ENCODE measurements at regions not wholly inside any gene's neighbourhood (a gene's known extent, or its start where the extent isn't known, plus 50 kb on each side); places are given as distances from the start of the nearest gene placed in this dataset.

GRCh38 chr5:171579976-171580411 lies 160.5 kb downstream of the FGF18 start:
- no peaks in the 10 kb centered on the region for H3K27me3 ChIP-seq (replicated peaks in 1 of 4; ENCODE audit: control insufficient read depth in 3 of 4, extremely low read depth in 1 of 4, insufficient read depth in 3 of 4, low read length in 3 of 4)
- no peak overlapping the region for H3K27ac ChIP-seq (ENCODE audit: low read depth, low read length)
- no peak overlapping the region for H4K8ac ChIP-seq (ENCODE audit: extremely low read depth, insufficient read depth, low read length)
- H3K36me3 ChIP-seq (ENCODE audit: control insufficient read depth in 2 of 4, insufficient read depth in 4 of 4, low read length in 3 of 4): no peaks in the 10 kb centered on the region
- H3K23ac ChIP-seq (ENCODE audit: insufficient read length): no peak overlapping the region
- no peak overlapping the region for H3K4me3 ChIP-seq (ENCODE audit: extremely low read depth in 1 of 4, insufficient read depth in 2 of 4, low read depth in 3 of 4, low read length in 4 of 4)
- H2BK15ac ChIP-seq (ENCODE audit: low read length): no peak overlapping the region
- no peak overlapping the region for H3K14ac ChIP-seq (ENCODE audit: insufficient read length)
- no peak overlapping the region for H3K4me2 ChIP-seq (ENCODE audit: insufficient read depth in 1 of 2, low read depth in 2 of 2, low read length in 2 of 2)
- H4K91ac ChIP-seq (replicated peaks; ENCODE audit: insufficient read length, low read length): no peak overlapping the region
- no peak overlapping the region for H2BK12ac ChIP-seq (ENCODE audit: low read depth, low read length)
- no peaks in the 10 kb centered on the region for H4K20me1 ChIP-seq (replicated peaks in 1 of 2; ENCODE audit: control insufficient read depth in 1 of 2, insufficient read depth in 2 of 2, low read length in 2 of 2)
- DNase-seq (ENCODE audit: low read depth in 1 of 2, low spot score in 2 of 2) (no peak), FAIRE-seq (no peak)
- H3K4ac ChIP-seq (replicated peaks; ENCODE audit: insufficient read length, low read depth, low read length): no peak overlapping the region
- no peak overlapping the region for H4K5ac ChIP-seq (ENCODE audit: insufficient read length, low read depth, low read length)
- no peak overlapping the region for H2BK20ac ChIP-seq (ENCODE audit: low read length)
- no peak overlapping the region for H3K56ac ChIP-seq (replicated peaks; ENCODE audit: insufficient read length, low read depth, low read length)
- H3K79me1 ChIP-seq (ENCODE audit: low read depth, low read length): no peaks in the 10 kb centered on the region
- CTCF ChIA-PET (ENCODE audit: partially characterized antibody): interaction anchor here (1.2 kb wide), 1 partner anchor 96 kb away, joined by 3 read pairs; no protein-coding TSS in a partner anchor
- POLR2A ChIA-PET (ENCODE audit: partially characterized antibody): interaction anchor here (1.1 kb wide), 1 partner anchor 8 kb away, joined by 5 read pairs; no protein-coding TSS in a partner anchor
- H2AK5ac ChIP-seq (ENCODE audit: low read depth, low read length): no peak overlapping the region
- H3K18ac ChIP-seq (ENCODE audit: extremely low read depth, low read length): no peak overlapping the region
- no peaks in the 10 kb centered on the region for H3K9me3 ChIP-seq (ENCODE audit: insufficient read depth in 2 of 2, low read depth in 1 of 2, low read length in 1 of 2)
- no peaks in the 10 kb centered on the region for H3K79me2 ChIP-seq (ENCODE audit: control insufficient read depth in 1 of 2, insufficient read depth in 2 of 2, low read length in 2 of 2)
- H2BK120ac ChIP-seq (replicated peaks; ENCODE audit: low read depth, low read length): no peak overlapping the region
- H2AFZ ChIP-seq (ENCODE audit: low read length): no peak overlapping the region
- peaks cover 0 to 6% (median 0%) of the 10 kb centered on the region in 4 experiments; a peak in 2 of 7 replicates for H3K4me1 ChIP-seq (replicated peaks in 1 of 4; ENCODE audit: control insufficient read depth in 3 of 4, insufficient read depth in 4 of 4, low read length in 3 of 4)
- H3K23me2 ChIP-seq (ENCODE audit: low read depth, low read length): no peaks in the 10 kb centered on the region
- no peak overlapping the region for H3K9ac ChIP-seq (replicated peaks in 1 of 4; ENCODE audit: extremely low read depth in 1 of 4, low read depth in 3 of 4, low read length in 3 of 4)
- 79% methylated on average over 8 of the region's 8 CpGs; no CpG with 5 or more reads in 1 of the 2 experiments for WGBS, 2 experiments (ENCODE audit: extremely low coverage in 1 of 2, insufficient coverage in 1 of 2, insufficient read length in 1 of 2, insufficient replicate concordance in 2 of 2, low coverage in 1 of 2, low lambda C conversion rate in 2 of 2, missing lambda C conversion rate in 1 of 2)
- H2BK5ac ChIP-seq (ENCODE audit: low read depth, low read length): no peak overlapping the region
- no peak for TF ChIP-seq RFX5 (IDR thresholded peaks at IDR 0.05; ENCODE audit: borderline replicate concordance, low read depth, low read length)
- no peak for TF ChIP-seq RBBP5 (IDR thresholded peaks at IDR 0.05; ENCODE audit: borderline replicate concordance, low read depth, low read length)
- TF ChIP-seq SIX5 (IDR thresholded peaks at IDR 0.05; ENCODE audit: low read depth, low read length): no peak
- no peak for TF ChIP-seq SP4 (IDR thresholded peaks at IDR 0.05; ENCODE audit: low read length)
- no peak for TF ChIP-seq POLR2A (IDR thresholded peaks at IDR 0.05; ENCODE audit: control extremely low read depth in 1 of 2, low read depth in 2 of 2, low read length in 2 of 2)
- no peak for TF ChIP-seq SP2 (IDR thresholded peaks at IDR 0.05; ENCODE audit: low read length)
- TF ChIP-seq, protein P1, sequence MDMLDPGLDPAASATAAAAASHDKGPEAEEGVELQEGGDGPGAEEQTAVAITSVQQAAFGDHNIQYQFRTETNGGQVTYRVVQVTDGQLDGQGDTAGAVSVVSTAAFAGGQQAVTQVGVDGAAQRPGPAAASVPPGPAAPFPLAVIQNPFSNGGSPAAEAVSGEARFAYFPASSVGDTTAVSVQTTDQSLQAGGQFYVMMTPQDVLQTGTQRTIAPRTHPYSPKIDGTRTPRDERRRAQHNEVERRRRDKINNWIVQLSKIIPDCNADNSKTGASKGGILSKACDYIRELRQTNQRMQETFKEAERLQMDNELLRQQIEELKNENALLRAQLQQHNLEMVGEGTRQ (IDR thresholded peaks at IDR 0.05; ENCODE audit: low read length): no peak
- no peak for TF ChIP-seq NRF1 (IDR thresholded peaks at IDR 0.05; ENCODE audit: low read depth, low read length)
- TF ChIP-seq JUN (IDR thresholded peaks at IDR 0.05; ENCODE audit: low read depth, low read length): no peak
- no peak for TF ChIP-seq GTF2F1 (IDR thresholded peaks at IDR 0.05; ENCODE audit: borderline replicate concordance, low read depth, low read length)
- TF ChIP-seq CHD1 (IDR thresholded peaks at IDR 0.05; ENCODE audit: low read depth, low read length): no peak
- TF ChIP-seq CBX5 (IDR thresholded peaks at IDR 0.05; ENCODE audit: low read depth, low read length): no peak
- no peak for TF ChIP-seq JUND (IDR thresholded peaks at IDR 0.05; ENCODE audit: low read length)
- TF ChIP-seq SAP30 (IDR thresholded peaks at IDR 0.05; ENCODE audit: insufficient read depth, insufficient replicate concordance, low read length): no peak
- no peak for TF ChIP-seq CREB1 (IDR thresholded peaks at IDR 0.05)

Measured in H1 (cell line).